Pulmonary artery endothelial cell (primary cell): ENCODE measurements at regions not wholly inside any gene's neighbourhood (a gene's known extent, or its start where the extent isn't known, plus 50 kb on each side); places are given as distances from the start of the nearest gene placed in this dataset.

Source experiments
- DNase-seq: peaks from one replicate; pipeline ENCODE4 v3.0.0-alpha.2; 2011; ENCODE audit warnings: low read depth, low spot score

DNA sequence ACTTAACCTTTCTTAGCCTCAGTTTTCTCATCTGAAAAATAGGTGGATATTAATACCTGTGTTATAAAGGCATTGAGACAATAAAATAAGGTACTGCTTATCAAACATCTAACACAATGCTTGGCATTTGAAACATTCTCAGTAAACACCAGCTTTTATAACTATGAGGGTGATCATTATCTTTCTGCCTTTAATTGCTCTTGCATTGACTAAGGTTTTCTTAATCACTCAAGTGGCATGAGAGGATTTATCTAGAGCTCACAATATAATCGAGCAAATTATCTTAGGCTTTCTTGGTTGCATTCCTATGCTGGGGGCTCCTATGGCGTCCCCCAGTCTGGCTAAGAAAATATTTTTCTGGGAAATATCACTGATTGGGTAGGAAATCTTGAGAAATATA, 716.4 kb upstream of the MARCKS start:
- DNase-seq = no peak

DNA sequence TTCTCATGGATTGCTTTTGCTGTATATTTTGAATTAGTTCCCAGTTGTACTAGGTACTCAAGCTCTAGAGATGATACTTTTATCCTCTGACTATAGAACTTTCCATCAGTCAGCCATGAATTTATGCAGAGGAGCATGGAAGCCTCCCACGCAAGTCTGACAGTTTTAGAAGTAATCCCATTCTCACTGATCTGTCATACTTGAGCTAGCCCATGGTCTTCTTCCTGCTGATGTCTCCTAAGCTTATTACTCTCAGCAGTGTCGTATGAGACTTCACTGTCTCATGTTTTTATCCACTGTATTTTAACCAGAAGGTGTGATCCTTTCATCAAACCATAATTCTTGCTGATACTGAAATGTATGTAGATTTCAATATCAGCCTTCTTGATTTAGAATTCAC, 715.2 kb upstream of the MARCKS start:
- no peak for DNase-seq

DNA sequence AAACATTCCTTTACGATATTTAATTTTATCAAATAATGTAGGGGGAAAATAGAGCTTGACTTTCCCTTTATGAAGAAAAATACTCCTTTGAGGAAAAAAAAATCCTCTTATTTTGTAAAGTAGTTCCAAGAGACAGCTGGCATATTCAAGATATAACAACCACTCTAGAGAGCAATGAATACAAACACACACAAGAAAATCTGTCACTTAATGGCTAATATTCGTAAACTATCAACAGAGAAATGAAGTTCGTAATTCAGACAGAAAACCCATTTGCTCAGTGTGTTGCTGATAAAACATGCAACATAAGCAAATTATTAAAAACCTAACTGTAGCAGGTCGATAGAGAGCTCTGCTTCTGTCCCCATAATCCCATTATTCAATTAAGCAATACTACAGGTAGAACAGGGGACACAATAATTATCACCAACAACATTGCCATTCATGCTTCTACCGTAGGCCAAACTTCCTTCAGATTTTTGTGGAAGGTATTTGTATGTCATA, 714.4 kb upstream of the MARCKS start:
- DNase-seq = no peak

DNA sequence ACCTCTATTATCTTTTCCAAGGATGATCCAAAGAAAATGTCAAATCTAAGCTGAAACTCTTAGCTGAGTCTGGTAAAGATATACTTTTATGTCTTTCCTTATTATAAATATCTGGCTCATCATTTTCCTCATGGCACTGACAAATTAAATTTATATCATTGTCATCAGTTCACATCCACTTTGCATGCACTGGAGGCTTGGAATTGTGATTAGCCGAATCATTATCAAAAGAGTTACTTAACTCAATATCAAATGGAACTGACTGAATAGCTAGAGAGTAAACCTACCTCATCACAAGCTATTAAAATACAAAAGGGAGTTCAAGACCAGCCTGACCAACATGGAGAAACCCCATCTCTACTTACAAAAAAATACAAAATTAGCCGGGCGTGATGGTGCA, 713.9 kb upstream of the MARCKS start:
- no peak for DNase-seq

DNA sequence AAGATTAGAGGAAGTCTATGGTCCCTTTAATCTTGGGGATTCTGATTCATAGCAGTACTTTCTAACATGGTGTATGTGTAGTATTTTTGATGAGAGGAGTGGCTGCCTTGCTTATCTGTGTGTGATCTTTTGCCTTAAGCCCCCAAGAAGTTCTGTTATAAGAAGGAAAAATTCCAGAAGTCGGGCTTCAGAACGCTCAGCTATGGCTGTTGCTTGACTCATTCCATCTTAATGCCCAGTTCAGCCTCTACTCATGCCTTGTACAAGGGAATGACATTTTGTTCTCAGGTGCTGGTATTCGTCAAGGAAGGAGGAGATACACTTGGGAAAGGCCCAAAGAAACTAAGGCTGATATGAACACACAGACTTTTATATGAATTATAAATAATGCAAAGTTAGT, 713.0 kb upstream of the MARCKS start:
- DNase-seq = no peak

DNA sequence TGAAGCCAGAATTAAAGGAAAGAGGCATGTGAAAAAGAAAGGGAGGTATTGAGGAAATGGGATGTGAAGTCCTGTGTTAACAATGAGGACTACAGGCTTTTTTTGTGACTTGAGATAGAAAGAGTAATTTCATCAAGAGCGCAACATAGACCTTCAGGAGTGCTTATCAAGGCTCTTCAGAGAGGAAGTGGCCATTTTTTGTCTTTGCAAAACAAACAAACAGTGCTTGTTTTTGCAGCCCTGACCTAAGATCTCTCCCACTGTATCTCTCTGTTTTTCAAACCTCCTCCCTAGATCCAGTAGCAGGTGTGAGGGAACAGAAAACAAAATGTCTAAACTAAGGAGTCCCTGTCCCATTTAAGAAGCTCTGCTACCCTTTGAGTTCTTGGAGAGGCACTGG, 710.3 kb upstream of the MARCKS start:
- DNase-seq = no peak

DNA sequence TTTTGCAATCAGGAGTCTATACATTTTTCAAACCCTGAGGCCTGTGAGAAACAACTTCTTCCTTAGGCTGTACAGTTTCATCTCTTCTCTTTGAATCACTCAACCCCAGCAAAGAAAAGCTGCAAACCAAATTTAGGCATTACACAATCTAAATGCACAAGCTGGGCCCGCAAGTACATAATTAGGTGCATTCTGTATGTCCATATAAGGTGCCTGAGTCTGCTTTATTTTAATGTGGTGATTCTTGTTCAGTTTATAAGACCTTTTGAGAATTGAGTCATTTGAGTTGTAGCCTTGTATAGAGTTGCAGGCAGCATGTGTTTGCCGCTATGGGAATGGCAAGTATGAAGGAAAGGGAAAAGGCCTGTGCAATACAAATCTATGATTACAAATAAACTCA, 709.6 kb upstream of the MARCKS start:
- DNase-seq = no peak

DNA sequence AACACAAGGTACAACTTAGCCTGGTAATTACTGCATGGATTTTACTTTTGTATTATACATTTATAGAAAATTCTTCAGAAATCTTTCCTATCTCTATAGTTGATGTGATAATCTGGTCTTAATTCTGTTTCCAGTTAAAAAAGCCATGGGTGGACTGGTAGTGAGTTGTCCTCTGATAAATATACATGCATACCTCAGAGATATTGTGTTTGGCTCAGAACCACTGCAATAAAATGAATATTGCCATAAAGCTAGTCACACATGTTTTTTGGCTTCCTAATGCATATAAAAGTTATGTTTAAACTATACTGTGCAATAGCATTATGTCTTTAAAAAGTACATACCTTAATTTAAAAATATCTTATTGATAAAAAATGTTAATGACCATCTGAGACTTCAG, 708.6 kb upstream of the MARCKS start:
- DNase-seq = no peak

DNA sequence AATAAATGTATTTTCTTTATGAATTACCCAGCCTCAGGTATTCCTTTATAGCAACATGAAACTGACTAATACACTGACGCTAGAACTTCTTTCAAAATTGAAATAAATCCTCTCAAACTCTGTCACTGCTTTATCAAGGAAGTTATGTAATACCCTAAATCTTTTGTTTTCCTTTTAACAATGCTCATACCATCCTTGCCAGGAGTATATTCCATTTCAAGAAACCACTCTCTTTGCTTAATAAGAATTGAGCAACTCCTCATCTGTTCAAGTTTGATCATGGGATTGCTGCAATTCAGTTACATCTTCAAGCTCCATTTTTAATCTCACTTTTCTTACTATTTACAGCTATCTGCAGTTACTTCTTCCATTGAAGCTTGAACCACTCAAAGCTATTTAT, 707.6 kb upstream of the MARCKS start:
- DNase-seq = no peak

DNA sequence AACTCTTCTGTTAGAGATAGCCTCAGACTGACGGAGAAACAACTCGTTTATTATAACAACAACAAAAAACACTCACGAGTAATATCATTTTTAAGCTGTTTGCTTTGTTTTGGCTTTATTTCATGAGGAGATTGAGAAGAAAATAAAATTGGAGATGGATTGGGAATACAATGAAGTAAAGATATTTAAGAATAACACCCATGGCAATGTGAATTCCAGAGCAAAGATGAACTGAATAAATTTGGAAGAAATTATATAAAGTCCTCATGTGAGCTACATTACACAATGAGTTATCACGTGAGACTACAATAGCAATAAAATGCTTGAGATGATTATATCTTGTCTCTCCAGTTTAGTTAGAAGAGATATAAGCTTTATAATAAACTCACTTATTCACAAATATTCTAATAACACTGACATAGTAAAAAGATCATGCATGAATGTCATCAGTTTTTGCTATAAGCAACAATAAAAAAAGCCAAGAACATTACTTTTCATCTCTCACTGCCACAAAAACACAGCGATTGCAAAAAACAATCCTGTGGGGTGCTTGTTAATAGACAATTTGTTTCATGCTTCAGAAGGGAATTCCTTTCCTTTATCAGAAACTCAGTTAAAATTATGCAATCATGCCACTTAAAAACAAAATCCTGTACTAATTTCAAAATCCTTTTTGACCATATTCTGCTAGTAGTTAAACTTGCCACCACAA, 696.7 kb upstream of the MARCKS start:
- no peak for DNase-seq

DNA sequence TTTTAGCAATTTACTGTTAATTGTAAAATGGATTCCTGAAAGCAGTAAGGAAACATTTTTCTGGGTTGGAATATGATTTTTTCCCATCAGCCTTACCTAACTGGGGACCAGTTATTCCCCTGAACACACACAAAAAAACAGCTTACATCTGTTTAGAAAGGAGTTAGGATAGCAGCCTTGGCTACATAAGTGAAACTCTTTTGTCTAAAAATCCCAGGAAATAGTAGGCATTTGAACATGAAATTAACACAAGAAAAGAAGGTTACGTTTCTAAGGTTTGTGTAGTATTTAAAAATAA, 696.2 kb upstream of the MARCKS start:
- DNase-seq = no peak

DNA sequence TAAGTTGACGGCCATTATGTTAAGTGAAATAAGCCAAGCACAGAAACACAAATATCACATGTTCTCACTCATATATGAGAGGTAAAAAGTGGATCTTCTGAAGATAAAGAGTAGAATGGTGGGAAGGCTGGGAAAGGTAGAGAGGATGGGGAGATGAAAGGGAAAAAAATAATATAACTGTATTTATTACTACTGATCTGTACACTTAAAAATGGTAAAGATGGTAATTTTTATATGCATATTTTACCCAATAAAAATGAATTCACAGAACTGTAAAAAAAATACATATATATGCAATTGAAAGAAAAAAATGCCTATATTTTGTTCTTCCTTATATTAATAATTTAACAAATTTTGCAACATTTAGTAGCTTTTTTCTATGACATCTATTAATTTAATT, 694.4 kb upstream of the MARCKS start:
- DNase-seq = no peak

DNA sequence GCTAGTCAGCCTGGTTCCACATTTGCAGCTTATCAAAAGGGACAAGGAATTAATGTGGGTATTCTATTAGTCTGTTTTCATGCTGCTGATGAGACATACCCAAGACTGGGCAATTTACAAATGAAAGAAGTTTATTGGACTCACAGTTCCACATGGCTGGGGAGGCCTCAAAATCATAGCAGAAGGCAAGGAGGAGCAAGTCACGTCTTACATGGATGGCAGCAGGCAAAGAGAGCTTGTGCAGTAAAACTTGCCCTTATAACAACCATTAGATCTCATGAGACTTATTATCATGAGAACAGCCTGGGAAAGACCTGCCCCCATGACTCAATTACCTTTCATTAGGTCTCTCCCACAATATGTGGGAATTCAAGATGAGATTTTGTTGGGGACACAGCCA, 689.1 kb upstream of the MARCKS start:
- DNase-seq = no peak

DNA sequence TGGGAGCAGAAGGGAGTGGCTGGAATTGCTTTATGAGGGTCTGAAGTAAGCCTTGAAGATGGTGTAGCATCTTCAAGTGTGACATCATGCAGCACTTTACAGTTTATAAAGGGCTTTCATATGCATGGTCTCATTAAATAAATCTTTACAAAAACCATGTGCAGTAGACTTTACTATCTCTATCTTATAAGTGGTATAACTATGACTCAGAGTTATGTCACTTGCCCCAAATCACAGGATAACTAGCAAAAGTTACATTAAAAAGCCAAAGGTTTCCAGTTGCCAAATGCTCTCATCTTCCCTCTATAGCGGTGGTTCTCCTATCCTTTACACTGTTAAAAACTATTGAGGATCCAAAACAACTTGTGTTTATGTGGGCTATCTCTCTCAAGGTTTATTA, 687.7 kb upstream of the MARCKS start:
- no peak for DNase-seq

DNA sequence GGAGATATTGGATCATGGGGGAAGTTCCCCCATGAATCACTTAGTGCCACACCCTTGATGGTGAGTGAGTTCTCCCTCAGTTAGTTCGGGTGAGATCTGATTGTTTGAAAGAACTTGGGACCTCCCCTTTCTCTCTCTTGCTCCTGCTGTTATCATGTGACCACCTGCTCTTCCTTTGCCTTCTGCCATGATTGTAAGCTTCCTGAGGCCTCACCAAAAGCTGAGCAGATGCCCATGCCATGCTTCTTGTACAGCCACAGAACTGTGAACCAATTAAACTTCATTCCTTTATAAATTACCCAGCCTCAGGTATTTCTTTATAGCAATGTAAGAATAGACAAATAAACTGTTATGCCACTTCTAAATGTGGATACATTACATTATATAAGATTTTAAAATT, 686.7 kb upstream of the MARCKS start:
- no peak for DNase-seq

DNA sequence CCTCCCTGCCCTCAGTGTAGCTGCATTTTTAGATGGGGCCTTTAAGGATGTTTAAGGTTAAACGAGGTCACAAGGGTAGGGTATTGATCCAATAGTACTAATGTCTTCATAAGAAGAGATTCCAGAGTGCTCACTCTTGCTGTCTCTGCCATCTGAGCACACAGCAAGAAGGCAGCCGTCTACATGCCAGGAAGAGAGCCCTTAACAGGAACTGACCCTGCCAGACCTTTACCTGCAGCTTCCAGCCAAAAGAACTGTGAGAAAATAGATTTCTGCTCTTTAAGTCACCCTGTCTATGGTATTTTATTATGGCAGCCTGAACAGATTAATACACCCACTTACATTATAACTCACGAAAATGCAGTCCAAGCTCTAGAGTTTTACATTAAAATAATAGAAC, 685.3 kb upstream of the MARCKS start:
- no peak for DNase-seq

DNA sequence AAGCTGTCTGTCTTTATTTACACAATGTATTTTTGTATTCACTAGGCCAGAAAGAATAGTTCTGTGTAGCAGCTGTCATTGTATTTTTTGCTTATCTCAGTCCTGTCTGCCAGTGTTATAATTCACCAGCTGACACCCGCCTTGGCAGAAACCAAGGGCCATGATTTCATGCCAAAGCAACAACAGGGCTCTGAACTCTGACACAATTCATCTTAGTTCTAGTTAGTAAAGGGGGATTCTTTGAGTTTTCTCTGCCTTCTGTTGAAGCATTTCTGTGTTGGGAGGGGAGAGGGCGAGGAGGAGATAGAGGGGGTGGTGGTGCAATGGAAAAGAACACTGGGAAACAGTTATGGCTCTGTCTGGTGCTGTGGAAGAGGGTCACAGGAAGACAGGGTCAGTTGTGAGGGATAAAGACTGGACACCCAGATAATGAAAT, 684.6 kb upstream of the MARCKS start:
- no peak for DNase-seq

DNA sequence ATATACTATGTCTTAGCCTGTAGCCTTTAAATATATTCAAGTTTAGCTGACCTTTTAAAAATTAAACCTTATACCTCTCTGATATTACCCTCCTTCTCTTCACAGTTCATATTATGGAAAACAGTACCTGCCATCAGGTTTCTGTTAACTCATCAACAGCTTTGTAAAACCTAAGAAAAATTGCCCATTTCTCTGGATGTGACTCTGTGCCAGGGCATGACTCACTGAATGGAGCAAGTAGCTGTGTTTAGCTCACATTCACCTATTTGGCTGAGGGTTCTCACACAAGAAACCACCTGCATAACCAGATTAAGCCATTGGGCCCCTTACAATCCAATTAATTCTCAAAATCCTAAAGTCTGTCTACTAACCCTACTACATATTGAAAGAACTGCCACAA, 678.8 kb upstream of the MARCKS start:
- no peak for DNase-seq

DNA sequence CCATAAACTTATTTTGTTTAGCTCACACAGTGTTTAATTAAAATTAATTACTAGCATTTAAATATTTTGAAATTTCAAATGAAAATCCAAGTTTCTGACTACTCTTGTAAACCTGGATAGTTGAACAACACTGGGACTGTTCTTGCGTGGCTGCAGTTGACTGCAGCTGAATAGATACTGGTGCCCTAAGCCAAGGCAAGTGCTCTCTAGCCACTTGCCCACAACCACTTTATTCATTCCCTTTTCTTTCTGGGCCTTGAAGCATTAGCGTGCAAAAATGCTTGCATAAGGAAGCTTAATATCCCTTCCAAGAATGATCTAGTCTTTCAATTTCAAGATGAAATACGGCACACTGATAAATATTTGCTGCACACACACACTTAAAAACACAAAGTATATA, 676.0 kb upstream of the MARCKS start:
- no peak for DNase-seq

DNA sequence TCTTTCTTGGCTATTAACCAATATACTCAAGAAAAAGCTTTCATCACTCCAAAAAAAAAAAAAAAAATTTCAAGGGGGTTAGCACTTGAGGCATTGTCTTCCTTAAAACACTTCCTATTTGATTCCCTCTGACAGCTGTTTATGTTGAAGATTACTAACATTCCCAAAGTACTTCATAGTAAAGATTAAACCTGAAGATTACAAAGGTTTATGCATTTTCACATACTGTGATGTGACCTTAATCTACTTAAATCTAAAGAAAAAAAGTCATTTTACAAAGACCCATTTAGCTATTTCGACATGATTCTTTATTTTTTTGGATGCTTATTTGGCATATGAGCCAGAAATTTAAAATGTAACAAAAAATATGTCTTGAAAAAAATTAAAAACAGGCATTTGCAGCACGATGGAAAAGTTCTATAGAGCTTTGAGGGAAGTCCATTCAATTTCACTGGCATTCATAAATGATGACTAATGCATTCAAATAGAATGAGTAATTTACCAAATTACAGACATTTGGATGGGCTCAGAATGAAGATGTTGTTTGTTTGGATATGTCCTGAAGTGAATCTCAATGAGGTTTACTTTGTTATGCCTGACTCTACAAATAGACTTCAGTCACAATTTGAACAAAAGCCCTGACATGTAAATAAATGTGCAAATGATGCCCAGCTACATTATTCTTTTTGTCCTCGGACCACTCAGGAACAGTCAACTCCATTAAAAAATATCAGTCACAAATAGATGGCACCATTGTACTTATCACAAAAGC, 674.6 kb upstream of the MARCKS start:
- peak; percentile 60 for DNase-seq

DNA sequence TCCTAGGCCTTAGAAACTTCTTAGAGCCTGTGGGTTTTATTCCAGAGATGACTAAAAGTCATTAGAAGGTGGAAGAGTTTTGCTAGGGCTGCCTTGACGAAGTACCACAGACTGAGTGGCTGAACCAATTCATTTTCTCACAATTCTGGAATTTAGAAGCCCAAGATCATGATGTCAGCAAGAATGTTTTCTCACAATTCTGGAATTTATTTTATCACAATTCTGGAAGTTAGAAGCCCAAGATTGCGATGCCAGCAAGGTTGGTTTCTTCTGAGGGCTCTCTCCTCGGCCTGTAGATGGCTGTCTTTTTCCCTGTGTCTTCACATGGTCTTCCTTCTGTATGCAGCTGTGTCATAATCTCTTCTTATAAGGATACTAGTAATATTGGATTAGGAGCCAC, 672.9 kb upstream of the MARCKS start:
- no peak for DNase-seq

DNA sequence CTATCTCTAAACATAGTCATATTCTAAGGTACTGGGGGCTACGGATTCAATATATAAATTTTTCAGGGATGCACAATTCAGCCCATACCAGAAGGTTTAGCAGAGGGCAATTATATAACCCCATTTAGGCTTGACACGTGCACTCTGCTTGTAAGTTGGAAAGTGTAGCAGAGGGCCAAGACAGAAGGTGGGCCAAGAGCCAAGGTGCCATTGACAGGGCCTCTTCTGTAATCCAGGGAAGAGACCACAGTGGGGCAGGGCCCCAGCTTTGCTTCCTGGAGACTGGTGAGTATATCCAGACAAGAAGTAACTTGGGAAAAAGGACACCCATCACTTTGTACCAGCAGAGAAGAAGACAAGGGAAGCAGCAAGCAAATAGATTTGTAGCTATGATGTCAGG, 672.4 kb upstream of the MARCKS start:
- no peak for DNase-seq

DNA sequence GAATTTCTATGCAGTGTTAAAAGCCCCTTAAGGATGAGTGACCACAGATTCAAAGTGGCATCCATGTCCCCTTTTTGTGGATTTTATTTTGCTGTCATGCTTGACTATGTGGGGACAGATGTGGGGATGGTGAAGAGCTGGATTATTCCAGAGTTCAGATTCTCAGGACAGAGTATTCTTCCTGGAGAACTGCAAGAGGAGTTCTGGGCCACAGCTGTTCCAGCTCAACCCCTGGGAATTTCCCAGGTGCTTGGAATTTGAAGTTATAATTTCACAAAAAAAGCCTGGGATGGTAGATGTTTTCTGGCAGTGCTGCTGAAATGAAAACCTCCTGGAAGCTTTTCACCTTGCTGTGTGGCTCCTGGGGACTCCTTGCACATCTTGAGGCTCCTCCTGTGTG, 671.8 kb upstream of the MARCKS start:
- DNase-seq = no peak
